Mammary epithelial cell (primary cell): ENCODE measurements at regions not wholly inside any gene's neighbourhood (a gene's known extent, or its start where the extent isn't known, plus 50 kb on each side); places are given as distances from the start of the nearest gene placed in this dataset.

ENCODE experiments used
- EZH2 ChIP-seq: IDR thresholded peaks from 2 replicates; pipeline ENCODE4 v1.6.1; 2012; ENCODE audit warnings: low read length, inconsistent platforms, borderline replicate concordance
- TF ChIP-seq, protein P1 (sequence below), 2 donors: IDR thresholded peaks in 1 of 2; conservative IDR thresholded peaks in 1 of 2; 2 replicates each; pipeline ENCODE4 v1.5.1; 2011 to 2012; ENCODE audit warnings: inconsistent platforms in 2 of 2, low read length in 2 of 2, mild to moderate bottlenecking in 2 of 2, control low read depth in 1 of 2, low read depth in 1 of 2; ENCODE audit not compliant: insufficient read depth in 1 of 2; ENCODE audit errors: extremely low read depth in 1 of 2

DNA sequence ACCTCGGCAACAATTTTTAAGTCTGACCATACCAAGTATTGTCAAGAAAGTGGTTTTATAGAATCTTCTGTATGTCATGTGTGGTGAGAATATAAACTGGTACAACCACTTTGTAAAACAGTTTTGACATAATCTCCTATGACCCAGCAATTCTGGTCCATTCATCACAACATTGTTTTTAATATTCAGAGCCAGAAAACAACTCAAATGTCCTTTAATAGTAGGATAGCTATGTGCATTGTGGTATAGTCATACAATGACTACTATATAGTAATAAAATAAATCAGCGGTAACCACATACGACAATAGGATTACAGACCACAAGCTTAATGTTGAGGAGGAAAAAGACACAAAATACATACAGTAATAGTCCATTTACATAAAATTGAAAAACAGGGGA is 175.2 kb upstream of the SPATS2L start:
- TF ChIP-seq, protein P1, sequence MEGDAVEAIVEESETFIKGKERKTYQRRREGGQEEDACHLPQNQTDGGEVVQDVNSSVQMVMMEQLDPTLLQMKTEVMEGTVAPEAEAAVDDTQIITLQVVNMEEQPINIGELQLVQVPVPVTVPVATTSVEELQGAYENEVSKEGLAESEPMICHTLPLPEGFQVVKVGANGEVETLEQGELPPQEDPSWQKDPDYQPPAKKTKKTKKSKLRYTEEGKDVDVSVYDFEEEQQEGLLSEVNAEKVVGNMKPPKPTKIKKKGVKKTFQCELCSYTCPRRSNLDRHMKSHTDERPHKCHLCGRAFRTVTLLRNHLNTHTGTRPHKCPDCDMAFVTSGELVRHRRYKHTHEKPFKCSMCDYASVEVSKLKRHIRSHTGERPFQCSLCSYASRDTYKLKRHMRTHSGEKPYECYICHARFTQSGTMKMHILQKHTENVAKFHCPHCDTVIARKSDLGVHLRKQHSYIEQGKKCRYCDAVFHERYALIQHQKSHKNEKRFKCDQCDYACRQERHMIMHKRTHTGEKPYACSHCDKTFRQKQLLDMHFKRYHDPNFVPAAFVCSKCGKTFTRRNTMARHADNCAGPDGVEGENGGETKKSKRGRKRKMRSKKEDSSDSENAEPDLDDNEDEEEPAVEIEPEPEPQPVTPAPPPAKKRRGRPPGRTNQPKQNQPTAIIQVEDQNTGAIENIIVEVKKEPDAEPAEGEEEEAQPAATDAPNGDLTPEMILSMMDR (conservative IDR thresholded peaks at IDR 0.05 in 1 of 2, IDR thresholded peaks at IDR 0.05 in 1 of 2; ENCODE audit: extremely low read depth in 1 of 2, insufficient read depth in 1 of 2, low read depth in 1 of 2, low read length in 2 of 2) = no peak
- no peak for TF ChIP-seq EZH2
